Transverse colon (tissue), 4 donors: ENCODE measurements at regions not wholly inside any gene's neighbourhood (a gene's known extent, or its start where the extent isn't known, plus 50 kb on each side); places are given as distances from the start of the nearest gene placed in this dataset.
"Not testable (repeated sequence)": the region's sequence is repeated elsewhere in the genome, so short reads cannot be mapped to it uniquely, and the experiment has no call there.

Experiments
- DNase-seq: peaks from one replicate; pipeline ENCODE4 v3.0.0-alpha.2; 2019
- H3K27ac ChIP-seq, 4 donors: fragments of 200-600 bp; sonication (generic); 2 replicates each; pipeline ENCODE4 v1.5.1; 2016 to 2018; ENCODE audit warnings: inconsistent platforms in 4 of 4
- H3K27me3 ChIP-seq: fragments of 200-600 bp; sonication (generic); 2 replicates; pipeline ENCODE4 v1.5.1; 2017; ENCODE audit warnings: inconsistent platforms
- H3K36me3 ChIP-seq, 4 donors: fragments of 200-600 bp; sonication (generic); 2 replicates each; pipeline ENCODE4 v1.5.1; 2017 to 2019; ENCODE audit warnings: inconsistent platforms in 4 of 4
- H3K4me1 ChIP-seq, 4 donors: fragments of 200-600 bp; sonication (generic); 2 replicates each; pipeline ENCODE4 v1.5.1; 2017 to 2020; ENCODE audit warnings: inconsistent platforms in 4 of 4
- H3K4me3 ChIP-seq, 4 donors: fragments of 200-600 bp; sonication (generic); 1 replicate in 1 of 4; 2 replicates in 3 of 4; pipeline versions ENCODE4 v1.5.1 to v1.6.1; 2017 to 2019; ENCODE audit warnings: inconsistent platforms in 4 of 4
- H3K9me3 ChIP-seq, 2 donors: fragments of 200-600 bp; sonication (generic); 2 replicates each; pipeline ENCODE4 v1.5.1; 2017 to 2019; ENCODE audit warnings: inconsistent platforms in 2 of 2
- CTCF ChIP-seq, 5 experiments: fragments of 200-600 bp in 3 of 5; fragments of 450-650 bp in 2 of 5; sonication (generic) in 3 of 5; IDR thresholded peaks; 1 replicate in 2 of 5; 2 replicates in 3 of 5; pipeline ENCODE4 v1.5.1; 2016 to 2017; ENCODE audit warnings: antibody characterized with exemption in 5 of 5, inconsistent platforms in 3 of 5, mild to moderate bottlenecking in 2 of 5, moderate library complexity in 1 of 5
- EP300 ChIP-seq: sonication (generic); formaldehyde crosslinking; IDR thresholded peaks from one replicate; pipeline ENCODE4 v1.6.1; 2017; ENCODE audit warnings: antibody characterized with exemption, low read depth
- POLR2A ChIP-seq: fragments of 450-650 bp; IDR thresholded peaks from one replicate; pipeline ENCODE4 v1.6.1; 2016; ENCODE audit warnings: antibody characterized with exemption, mild to moderate bottlenecking, moderate library complexity
- POLR2AphosphoS5 ChIP-seq, 3 donors: sonication (generic); formaldehyde crosslinking; IDR thresholded peaks; one replicate each; pipeline ENCODE4 v1.6.1; 2016; ENCODE audit warnings: antibody characterized with exemption in 3 of 3
- WGBS, 2 donors: methylation state at CpG; one replicate each; pipeline ENCODE4 v1.1.5; 2018; ENCODE audit warnings: low coverage in 1 of 2; 5-methylcytosine and 5-hydroxymethylcytosine counted together
- in situ Hi-C, 4 donors: fragments of 200-750 bp; cut with MboI; loops; one replicate each; pipeline versions ENCODE4 v1.15.0 to v1.15.1; 2017; ENCODE audit warnings: low sequenced_read_pairs in 3 of 4, low pct_ligation_motif_present in 1 of 4, low pct_unique_long_range_greater_than_20kb in 1 of 4
- intact Hi-C: fragments of 100-400 bp; cut with DNase I; formaldehyde crosslinking; loops from one replicate; pipeline ENCODE4 v1.15.1; 2023; ENCODE audit warnings: low total_unique reads

GRCh38 chr12:59365133-59365532 lies 230.7 kb upstream of the SLC16A7 start:
- no peak for TF ChIP-seq POLR2A

DNA sequence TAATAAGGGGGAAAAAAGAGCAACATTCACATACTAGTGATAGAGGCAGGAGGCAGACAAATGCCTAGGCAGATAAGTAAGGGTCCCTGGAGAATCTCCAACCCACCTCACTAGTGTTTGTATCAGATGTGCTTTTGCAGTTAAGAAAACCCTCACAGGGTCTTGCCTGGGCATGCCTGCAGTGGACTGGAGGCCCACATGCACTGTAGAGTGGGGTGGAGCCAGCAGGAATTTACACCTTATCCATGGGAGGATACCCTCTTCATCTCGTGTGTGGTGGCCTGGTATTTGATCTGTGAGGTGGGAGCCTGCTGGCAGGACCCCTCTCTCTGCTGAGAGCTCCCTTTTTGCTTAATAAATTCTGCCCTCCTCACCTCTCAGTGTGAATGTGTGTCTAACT lies 238.0 kb upstream of the SLC16A7 start:
- H3K27me3 ChIP-seq: no peaks in the 10 kb centered on the region
- intact Hi-C loops (no loop called here), in situ Hi-C loops (no loop called here)
- no peak overlapping the region for H3K27ac ChIP-seq
- 7% methylated on average over 1 of the region's 1 CpG; no CpG with 5 or more reads in 1 of the 2 donors for WGBS, 2 donors
- no peaks in the 10 kb centered on the region for H3K36me3 ChIP-seq
- no peak overlapping the region for H3K4me3 ChIP-seq
- TF ChIP-seq CTCF (IDR thresholded peaks at IDR 0.05): no peak
- no peak for TF ChIP-seq POLR2A
- H3K9me3 ChIP-seq: no peaks in the 10 kb centered on the region
- no peak for DNase-seq
- H3K4me1 ChIP-seq: no peaks in the 10 kb centered on the region

More at GRCh38 chr12:59365133-59365532, 230.7 kb upstream of the SLC16A7 start:
- Histone ChIP-seq H3K4me3 (no peak overlapping the region), H3K4me1 (no peaks in the 10 kb centered on the region), H3K27ac (no peak overlapping the region), H3K27me3 (no peaks in the 10 kb centered on the region), H3K9me3 (no peaks in the 10 kb centered on the region), H3K36me3 (no peaks in the 10 kb centered on the region)
- DNase-seq: no peak
- WGBS, 2 donors: 42 to 57% methylated on average over 2 of the region's 2 CpGs
- in situ Hi-C loops (no loop called here), intact Hi-C loops (no loop called here)

DNA sequence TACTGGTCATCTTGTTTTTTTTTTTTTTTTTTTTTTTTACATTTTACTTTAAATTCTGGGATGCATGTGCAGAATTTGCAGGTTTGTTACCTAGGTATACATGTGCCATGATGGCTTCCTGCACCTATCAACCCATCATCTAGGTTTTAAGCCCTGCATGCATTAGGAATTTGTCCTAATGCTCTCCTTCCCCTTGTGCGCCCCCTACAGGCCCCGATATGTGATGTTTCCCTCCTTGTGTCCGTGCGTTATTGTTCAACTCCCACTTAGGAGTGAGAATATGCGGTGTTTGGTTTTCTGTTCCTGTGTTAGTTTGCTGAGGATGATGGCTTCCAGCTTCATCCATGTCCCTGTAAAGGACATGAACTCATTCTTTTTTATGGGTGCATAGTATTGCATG lies 249.6 kb upstream of the SLC16A7 start:
- intact Hi-C loops, H3K4me3 ChIP-seq, in situ Hi-C loops, H3K36me3 ChIP-seq, H3K27ac ChIP-seq, H3K27me3 ChIP-seq, DNase-seq, H3K9me3 ChIP-seq: not testable (repeated sequence)
- H3K4me1 ChIP-seq: peaks cover 0 to 13% (median 2%) of the 10 kb centered on the region in 4 donors
- WGBS, 2 donors: 64 to 67% methylated on average over 2 to 5 of the region's 5 CpGs

- Histone ChIP-seq H3K27me3 (no peaks in the 10 kb centered on the region), H3K4me1 (peaks cover 0 to 13% (median 2%) of the 10 kb centered on the region in 4 donors), H3K9me3 (no peaks in the 10 kb centered on the region), H3K27ac (no peak overlapping the region), H3K36me3 (no peaks in the 10 kb centered on the region), H3K4me3 (no peak overlapping the region)
- WGBS, 2 donors: 70 to 76% methylated on average over 3 to 4 of the region's 4 CpGs
- TF ChIP-seq POLR2A: no peak
- TF ChIP-seq EP300: no peak
- TF ChIP-seq CTCF (IDR thresholded peaks at IDR 0.05): no peak
- no peak for TF ChIP-seq POLR2AphosphoS5 (IDR thresholded peaks at IDR 0.05)
- intact Hi-C loops (no loop called here), in situ Hi-C loops (no loop called here)
- DNase-seq: no peak
Measured at GRCh38 chr12:59345406-59345805, 250.4 kb upstream of the SLC16A7 start.

DNA sequence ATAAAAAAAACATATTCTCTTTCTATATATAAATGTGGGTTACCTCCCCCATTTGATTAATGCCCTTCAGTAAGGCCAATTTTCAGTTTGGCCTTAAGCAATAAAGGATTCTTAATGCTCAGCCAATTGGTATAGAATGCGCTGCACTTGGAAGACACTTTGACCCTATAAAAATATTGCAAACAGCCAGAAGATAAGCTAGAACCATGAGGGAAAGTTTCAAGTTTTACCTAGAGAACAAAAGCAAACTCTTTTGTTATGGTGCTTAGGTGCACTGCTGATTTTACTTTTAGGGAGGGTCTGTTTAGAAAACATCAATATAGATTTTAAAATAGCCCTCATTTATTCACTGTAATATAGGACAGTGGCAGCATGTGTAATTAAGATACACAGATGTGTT lies 251.6 kb upstream of the SLC16A7 start:
- intact Hi-C loops: no loop called here
- no peak for TF ChIP-seq POLR2A
- no peak for DNase-seq
- no peak overlapping the region for H3K4me3 ChIP-seq
- H3K36me3 ChIP-seq: no peaks in the 10 kb centered on the region
- peaks cover 0 to 13% (median 2%) of the 10 kb centered on the region in 4 donors for H3K4me1 ChIP-seq
- H3K9me3 ChIP-seq: no peaks in the 10 kb centered on the region
- 0 to 21% methylated on average over 1 of the region's 1 CpG for WGBS, 2 donors
- in situ Hi-C loops: no loop called here
- no peak overlapping the region for H3K27ac ChIP-seq
- no peaks in the 10 kb centered on the region for H3K27me3 ChIP-seq

- WGBS, 2 donors: 72 to 73% methylated on average over 2 of the region's 2 CpGs
- H3K4me1 ChIP-seq: no peaks in the 10 kb centered on the region
- no peak for DNase-seq
- no peaks in the 10 kb centered on the region for H3K27me3 ChIP-seq
- H3K36me3 ChIP-seq: no peaks in the 10 kb centered on the region
- H3K9me3 ChIP-seq: no peaks in the 10 kb centered on the region
- no peak overlapping the region for H3K27ac ChIP-seq
- in situ Hi-C loops: no loop called here
- intact Hi-C loops: no loop called here
- H3K4me3 ChIP-seq: no peak overlapping the region
- TF ChIP-seq POLR2AphosphoS5 (IDR thresholded peaks at IDR 0.05): no peak
- TF ChIP-seq CTCF (IDR thresholded peaks at IDR 0.05): no peak
- TF ChIP-seq EP300: no peak
- TF ChIP-seq POLR2A: no peak
Measured at GRCh38 chr12:59329462-59329861, 266.4 kb upstream of the SLC16A7 start.

DNA sequence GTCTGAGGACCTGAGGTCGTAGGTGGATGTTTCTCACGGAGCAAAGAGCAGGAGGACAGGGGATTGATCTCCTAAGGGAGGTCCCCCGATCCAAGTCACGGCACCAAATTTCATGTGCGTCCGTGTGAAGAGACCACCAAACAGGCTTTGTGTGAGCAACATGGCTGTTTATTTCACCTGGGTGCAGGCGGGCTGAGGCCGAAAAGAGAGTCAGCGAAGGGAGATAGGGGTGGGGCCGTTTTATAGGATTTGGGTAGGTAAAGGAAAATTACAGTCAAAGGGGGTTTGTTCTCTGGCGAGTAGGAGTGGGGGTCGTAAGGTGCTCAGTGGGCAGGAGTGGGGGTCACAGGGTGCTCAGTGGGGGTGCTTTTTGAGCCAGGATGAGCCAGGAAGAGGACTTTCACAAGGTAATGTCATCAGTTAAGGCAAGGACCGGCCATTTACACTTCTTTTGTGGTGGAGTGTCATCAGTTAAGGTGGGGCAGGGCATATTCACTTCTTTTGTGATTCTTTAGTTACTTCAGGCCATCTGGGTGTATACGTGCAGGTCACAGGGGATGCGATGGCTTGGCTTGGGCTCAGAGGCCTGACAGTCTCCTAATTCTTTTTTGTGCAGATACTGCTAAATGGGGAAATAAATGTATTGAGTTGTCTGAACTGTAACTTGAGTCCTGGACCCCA lies 267.3 kb upstream of the SLC16A7 start:
- H3K4me1 ChIP-seq, H3K9me3 ChIP-seq, in situ Hi-C loops, DNase-seq, H3K36me3 ChIP-seq, intact Hi-C loops, H3K27me3 ChIP-seq, H3K27ac ChIP-seq, H3K4me3 ChIP-seq: not testable (repeated sequence)
- WGBS, 2 donors: 76 to 87% methylated on average over 5 to 15 of the region's 15 CpGs

DNA sequence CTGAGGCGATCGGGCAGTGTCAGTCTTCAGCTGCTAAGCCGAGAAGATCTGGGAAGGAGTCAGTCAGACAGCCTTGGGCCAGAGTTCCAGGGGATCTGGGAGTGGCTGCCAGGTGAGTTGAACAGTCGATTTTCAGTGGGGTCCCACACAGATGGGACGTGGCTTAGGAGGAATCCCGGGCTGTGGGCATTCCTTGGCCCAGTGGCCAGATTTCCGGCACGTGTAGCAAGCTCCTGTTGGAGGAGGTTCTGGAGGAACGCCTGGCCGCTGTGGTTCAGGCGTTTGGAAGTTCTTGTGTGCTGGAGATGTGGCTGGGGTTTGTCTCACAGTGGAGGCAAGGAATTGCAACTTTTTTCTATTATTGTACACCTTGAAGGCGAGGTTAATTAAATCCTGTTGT lies 269.4 kb upstream of the SLC16A7 start:
- H3K9me3 ChIP-seq, H3K36me3 ChIP-seq, DNase-seq, H3K27ac ChIP-seq, H3K4me1 ChIP-seq, in situ Hi-C loops, intact Hi-C loops, H3K27me3 ChIP-seq, H3K4me3 ChIP-seq: not testable (repeated sequence)
- 89% methylated on average over 12 of the region's 12 CpGs; no CpG with 5 or more reads in 1 of the 2 donors for WGBS, 2 donors
